HCT116 (cell line): ENCODE measurements at regions not wholly inside any gene's neighbourhood (a gene's known extent, or its start where the extent isn't known, plus 50 kb on each side); places are given as distances from the start of the nearest gene placed in this dataset.

Experiments
- ATAC-seq: fragments of 200-7000 bp; cut with Tn5 transposase; 2 replicates; pipeline ENCODE4 v1.9.1; 2020; ENCODE audit warnings: mild to moderate bottlenecking, moderate library complexity
- BruUV-seq: library from RNA; stranded (reverse); fragments of 400-500 nt; replicated peaks from 2 replicates; lab custom pipeline; 2021; lab: Mats Ljungman, UMichigan
- CTCF ChIA-PET: fragments of 300-600 bp; sonication (Branson Sonifier 250); formaldehyde crosslinking; loops from one replicate; lab custom pipeline; 2021; ENCODE audit warnings: antibody characterized with exemption; lab: Charles Lee
- POLR2A ChIA-PET: fragments of 300-600, 350-600 bp; sonication (Branson Sonifier 250); formaldehyde crosslinking; loops from one replicate; lab custom pipeline; 2021; ENCODE audit warnings: antibody characterized with exemption; lab: Charles Lee
- RAD21 ChIA-PET, 2 experiments: fragments of 300-600 bp; sonication (Branson Sonifier 250); formaldehyde crosslinking; loops; one replicate each; lab custom pipeline; 2023; ENCODE audit warnings: low total read pairs in 2 of 2; ENCODE audit not compliant: uncharacterized antibody in 2 of 2, unreplicated experiment in 2 of 2, low non-redundant PET in 1 of 2; lab: Charles Lee
- DNase-seq: peaks from one replicate; pipeline ENCODE4 v3.0.0-alpha.2; 2010; ENCODE audit warnings: low read depth, low spot score
- H2AFZ ChIP-seq: fragments of 200-600 bp; shearing (Covaris generic), sonication (generic); 2 replicates; pipeline ENCODE4 v1.6.1; 2017; ENCODE audit warnings: low read depth, mixed run types, mixed read lengths, antibody characterized with exemption, low read length; ENCODE audit not compliant: poor library complexity, severe bottlenecking
- H3K27ac ChIP-seq: 2 replicates; pipeline ENCODE4 v1.5.1; 2012; ENCODE audit warnings: low read depth, low read length
- H3K27me3 ChIP-seq: fragments of 200-600 bp; sonication (generic); 2 replicates; pipeline ENCODE4 v1.6.1; 2016; ENCODE audit warnings: mixed run types, low read length, mixed read lengths; ENCODE audit not compliant: insufficient read depth
- H3K36me3 ChIP-seq, 2 experiments: fragments of 200-500 bp in 1 of 2; fragments of 200-600 bp in 1 of 2; sonication (Bioruptor generic) in 1 of 2; sonication (generic) in 1 of 2; 2 replicates each; pipeline versions ENCODE4 v1.5.1 to v1.6.1; 2014 to 2016; ENCODE audit warnings: low read length in 2 of 2, inconsistent platforms in 1 of 2, mixed read lengths in 1 of 2, mixed run types in 1 of 2; ENCODE audit not compliant: insufficient read depth in 2 of 2, control insufficient read depth in 1 of 2
- H3K4me1 ChIP-seq, 2 experiments: fragments of 200-600 bp in 1 of 2; sonication (generic) in 1 of 2; 2 replicates each; pipeline versions ENCODE4 v1.5.1 to v1.6.1; 2012 to 2017; ENCODE audit warnings: low read length in 2 of 2, inconsistent platforms in 1 of 2, mild to moderate bottlenecking in 1 of 2, mixed read lengths in 1 of 2, mixed run types in 1 of 2, moderate library complexity in 1 of 2; ENCODE audit not compliant: insufficient read depth in 2 of 2, control insufficient read depth in 1 of 2
- H3K4me2 ChIP-seq: fragments of 200-600 bp; sonication (generic); 2 replicates; pipeline ENCODE4 v1.6.1; 2017; ENCODE audit warnings: mixed run types, low read length, mixed read lengths
- H3K4me3 ChIP-seq, 2 experiments: fragments of 200-600 bp in 1 of 2; sonication (generic) in 1 of 2; replicated peaks in 1 of 2; 2 replicates each; pipeline ENCODE4 v1.5.1; 2011 to 2016; ENCODE audit warnings: low read length in 2 of 2, control low read depth in 1 of 2, low read depth in 1 of 2, mild to moderate bottlenecking in 1 of 2, mixed read lengths in 1 of 2, mixed run types in 1 of 2
- H3K79me2 ChIP-seq: fragments of 200-600 bp; sonication (generic); 2 replicates; pipeline ENCODE4 v1.6.1; 2017; ENCODE audit warnings: mild to moderate bottlenecking, mixed run types, low read length, moderate library complexity, mixed read lengths; ENCODE audit not compliant: insufficient read depth
- H3K9ac ChIP-seq: fragments of 200-600 bp; sonication (generic); 2 replicates; pipeline ENCODE4 v1.6.1; 2016; ENCODE audit warnings: low read length, mixed read lengths
- H3K9me2 ChIP-seq: fragments of 200-600 bp; sonication (generic), shearing (Covaris generic); 2 replicates; pipeline ENCODE4 v1.6.1; 2017; ENCODE audit warnings: mixed run types, mild to moderate bottlenecking, moderate library complexity; ENCODE audit not compliant: insufficient read depth
- H3K9me3 ChIP-seq, 2 experiments: fragments of 200-500 bp in 1 of 2; fragments of 200-600 bp in 1 of 2; sonication (Bioruptor generic) in 1 of 2; sonication (generic) in 1 of 2; 2 replicates each; pipeline ENCODE4 v1.6.1; 2014 to 2017; ENCODE audit warnings: low read length in 2 of 2, mixed read lengths in 2 of 2, inconsistent platforms in 1 of 2, low read depth in 1 of 2, mild to moderate bottlenecking in 1 of 2, mixed run types in 1 of 2, moderate library complexity in 1 of 2; ENCODE audit not compliant: control insufficient read depth in 1 of 2, insufficient read depth in 1 of 2
- H4K20me1 ChIP-seq: fragments of 200-600 bp; sonication (generic), shearing (Covaris generic); 2 replicates; pipeline ENCODE4 v1.6.1; 2017; ENCODE audit warnings: mixed run types, mild to moderate bottlenecking, moderate library complexity; ENCODE audit not compliant: insufficient read depth
- CEBPB ChIP-seq: IDR thresholded peaks from 2 replicates; pipeline ENCODE4 v1.6.1; 2012; ENCODE audit warnings: low read depth
- CTCF ChIP-seq, 3 experiments: fragments of 200-600 bp in 1 of 3; sonication (generic) in 1 of 3; IDR thresholded peaks in 2 of 3; conservative IDR thresholded peaks in 1 of 3; 2 replicates each; pipeline ENCODE4 v1.5.1; 2012 to 2017; ENCODE audit warnings: low read depth in 2 of 3, low read length in 2 of 3, antibody characterized with exemption in 1 of 3, borderline replicate concordance in 1 of 3, control low read depth in 1 of 3, mild to moderate bottlenecking in 1 of 3, mixed read lengths in 1 of 3, mixed run types in 1 of 3, moderate library complexity in 1 of 3; ENCODE audit not compliant: insufficient read depth in 1 of 3
- MAX ChIP-seq: IDR thresholded peaks from 2 replicates; pipeline ENCODE4 v1.6.1; 2012
- POLR2A ChIP-seq: IDR thresholded peaks from 2 replicates; pipeline ENCODE4 v1.7.0; 2011; ENCODE audit warnings: borderline replicate concordance; ENCODE audit not compliant: insufficient read depth, insufficient read length; ENCODE audit errors: extremely low read depth
- RAD21 ChIP-seq: IDR thresholded peaks from 2 replicates; pipeline ENCODE4 v1.6.1; 2012; ENCODE audit warnings: low read depth, mild to moderate bottlenecking
- SP1 ChIP-seq: IDR thresholded peaks from 2 replicates; pipeline ENCODE4 v1.6.1; 2012; ENCODE audit warnings: low read depth
- ZFX ChIP-seq: fragments of 450-650 bp; IDR thresholded peaks from 2 replicates; pipeline ENCODE4 v1.6.1; 2017
- intact Hi-C: fragments of 100-400 bp; cut with micrococcal nuclease; formaldehyde crosslinking; loops from 2 replicates; pipeline ENCODE4 v1.10.0; 2022

GRCh38 chr3:182390421-182390820, 402.9 kb upstream of the ATP11B start:
- H3K9me3 ChIP-seq = no peaks in the 10 kb centered on the region
- no peaks in the 10 kb centered on the region for H3K79me2 ChIP-seq
- no peak overlapping the region for H3K27ac ChIP-seq
- H4K20me1 ChIP-seq = no peaks in the 10 kb centered on the region
- BruUV-seq = no TSS peak
- H3K9me2 ChIP-seq = no peaks in the 10 kb centered on the region
- peaks cover 11 to 12% of the 10 kb centered on the region in 2 experiments; a peak in 3 of 4 replicates for H3K4me1 ChIP-seq
- H3K4me2 ChIP-seq = no peak overlapping the region
- no peaks in the 10 kb centered on the region for H3K36me3 ChIP-seq
- no peak overlapping the region for H2AFZ ChIP-seq
- CTCF ChIA-PET = interaction anchor here (1.1 kb wide), 1 partner anchor 294 kb away, joined by 3 read pairs; no protein-coding TSS in a partner anchor
- no peak overlapping the region for H3K4me3 ChIP-seq
- no peaks in the 10 kb centered on the region for H3K27me3 ChIP-seq
- intact Hi-C loops = no loop called here
- ATAC-seq (no peak), DNase-seq (no peak)
- RAD21 ChIA-PET = no interaction called here
- POLR2A ChIA-PET = no interaction called here
- TF ChIP-seq POLR2A (no peak), CTCF (IDR thresholded peaks at IDR 0.05 in 2 of 3, conservative IDR thresholded peaks at IDR 0.05 in 1 of 3; ENCODE audit: borderline replicate concordance in 1 of 3, insufficient read depth in 1 of 3, low read depth in 2 of 3, low read length in 2 of 3) (no peak)
- TF ChIP-seq, all 23 proteins: peak for 0
- H3K9ac ChIP-seq = no peak overlapping the region

GRCh38 chr3:182392182-182392937, 400.9 kb upstream of the ATP11B start:
- H3K9me3 ChIP-seq = no peaks in the 10 kb centered on the region
- TF ChIP-seq SP1 (no peak), MAX (no peak), ZFX (no peak), CTCF (IDR thresholded peaks at IDR 0.05 in 2 of 3, conservative IDR thresholded peaks at IDR 0.05 in 1 of 3; ENCODE audit: borderline replicate concordance in 1 of 3, insufficient read depth in 1 of 3, low read depth in 2 of 3, low read length in 2 of 3) (peak in 2 of 3 experiments; percentile 17 to 23; a peak in 1 of 6 replicates), CEBPB (no peak), RAD21 (peak; percentile 43; the same call in 1 of the 2 replicates)
- H2AFZ ChIP-seq = no peak overlapping the region
- POLR2A ChIA-PET = interaction anchor here (0.5 kb wide), 1 partner anchor 451 kb away, joined by 3 read pairs; no protein-coding TSS in a partner anchor
- no peaks in the 10 kb centered on the region for H4K20me1 ChIP-seq
- no peak overlapping the region for H3K4me2 ChIP-seq
- H3K4me3 ChIP-seq = no peak overlapping the region
- no TSS peak for BruUV-seq
- peaks cover 11 to 12% of the 10 kb centered on the region in 2 experiments; a peak in 3 of 4 replicates for H3K4me1 ChIP-seq
- RAD21 ChIA-PET = no interaction called here
- H3K9me2 ChIP-seq = no peaks in the 10 kb centered on the region
- H3K79me2 ChIP-seq = no peaks in the 10 kb centered on the region
- no peak for DNase-seq
- intact Hi-C loops = no loop called here
- H3K9ac ChIP-seq = no peak overlapping the region
- no peak overlapping the region for H3K27ac ChIP-seq
- no peaks in the 10 kb centered on the region for H3K36me3 ChIP-seq
- CTCF ChIA-PET = interaction anchor here (0.8 to 1.0 kb wide), 3 partner anchors 11 to 291 kb away, joined by 3 to 4 read pairs (median 3); no protein-coding TSS in a partner anchor
- no peak for ATAC-seq
- no peaks in the 10 kb centered on the region for H3K27me3 ChIP-seq
